Liver (tissue), 3 donors: ENCODE measurements at regions not wholly inside any gene's neighbourhood (a gene's known extent, or its start where the extent isn't known, plus 50 kb on each side); places are given as distances from the start of the nearest gene placed in this dataset.

Experiments
- ATF3 ChIP-seq: IDR thresholded peaks from 2 replicates; pipeline ENCODE4 v1.6.1; 2016; ENCODE audit warnings: antibody characterized with exemption
- GABPA ChIP-seq, 2 donors: IDR thresholded peaks in 1 of 2; conservative IDR thresholded peaks in 1 of 2; 2 replicates each; pipeline ENCODE4 v1.6.1; 2016; ENCODE audit warnings: antibody characterized with exemption in 2 of 2, mild to moderate bottlenecking in 1 of 2, moderate library complexity in 1 of 2
- HNF4G ChIP-seq: IDR thresholded peaks from 2 replicates; pipeline ENCODE4 v1.6.1; 2016; ENCODE audit warnings: antibody characterized with exemption
- MAX ChIP-seq: IDR thresholded peaks from 2 replicates; pipeline ENCODE4 v1.6.1; 2016; ENCODE audit warnings: antibody characterized with exemption
- RAD21 ChIP-seq, 2 donors: IDR thresholded peaks; 2 replicates each; pipeline ENCODE4 v1.6.1; 2016; ENCODE audit warnings: antibody characterized with exemption in 2 of 2, mild to moderate bottlenecking in 2 of 2
- REST ChIP-seq: IDR thresholded peaks from 2 replicates; pipeline ENCODE4 v1.6.1; 2016; ENCODE audit warnings: antibody characterized with exemption, mild to moderate bottlenecking
- RXRA ChIP-seq, 2 donors: IDR thresholded peaks; 2 replicates each; pipeline ENCODE4 v1.6.1; 2017 to 2018; ENCODE audit warnings: antibody characterized with exemption in 2 of 2, mild to moderate bottlenecking in 1 of 2
- TAF1 ChIP-seq: conservative IDR thresholded peaks from 2 replicates; pipeline ENCODE4 v1.6.1; 2016; ENCODE audit warnings: antibody characterized with exemption, mild to moderate bottlenecking
- TF ChIP-seq, protein P1 (sequence below): fragments of 150-350 bp; IDR thresholded peaks from 2 replicates; pipeline ENCODE4 v1.5.1; 2017; ENCODE audit warnings: improper control_type of control experiment, low read depth, low read length; ENCODE audit not compliant: missing input control
- TF ChIP-seq, protein P2 (sequence below): IDR thresholded peaks from 2 replicates; pipeline ENCODE4 v1.6.1; 2016; ENCODE audit warnings: antibody characterized with exemption
- donor health status: healthy.
- donor health status: healthy.

- TF ChIP-seq, protein P1, sequence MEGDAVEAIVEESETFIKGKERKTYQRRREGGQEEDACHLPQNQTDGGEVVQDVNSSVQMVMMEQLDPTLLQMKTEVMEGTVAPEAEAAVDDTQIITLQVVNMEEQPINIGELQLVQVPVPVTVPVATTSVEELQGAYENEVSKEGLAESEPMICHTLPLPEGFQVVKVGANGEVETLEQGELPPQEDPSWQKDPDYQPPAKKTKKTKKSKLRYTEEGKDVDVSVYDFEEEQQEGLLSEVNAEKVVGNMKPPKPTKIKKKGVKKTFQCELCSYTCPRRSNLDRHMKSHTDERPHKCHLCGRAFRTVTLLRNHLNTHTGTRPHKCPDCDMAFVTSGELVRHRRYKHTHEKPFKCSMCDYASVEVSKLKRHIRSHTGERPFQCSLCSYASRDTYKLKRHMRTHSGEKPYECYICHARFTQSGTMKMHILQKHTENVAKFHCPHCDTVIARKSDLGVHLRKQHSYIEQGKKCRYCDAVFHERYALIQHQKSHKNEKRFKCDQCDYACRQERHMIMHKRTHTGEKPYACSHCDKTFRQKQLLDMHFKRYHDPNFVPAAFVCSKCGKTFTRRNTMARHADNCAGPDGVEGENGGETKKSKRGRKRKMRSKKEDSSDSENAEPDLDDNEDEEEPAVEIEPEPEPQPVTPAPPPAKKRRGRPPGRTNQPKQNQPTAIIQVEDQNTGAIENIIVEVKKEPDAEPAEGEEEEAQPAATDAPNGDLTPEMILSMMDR = no peak
- TF ChIP-seq REST (no peak), MAX (no peak), RXRA (IDR thresholded peaks at IDR 0.05) (no peak), HNF4G (no peak), ATF3 (no peak), GABPA (IDR thresholded peaks at IDR 0.05 in 1 of 2, conservative IDR thresholded peaks at IDR 0.05 in 1 of 2) (no peak), TAF1 (no peak), RAD21 (IDR thresholded peaks at IDR 0.05) (no peak)
- TF ChIP-seq, protein P2, sequence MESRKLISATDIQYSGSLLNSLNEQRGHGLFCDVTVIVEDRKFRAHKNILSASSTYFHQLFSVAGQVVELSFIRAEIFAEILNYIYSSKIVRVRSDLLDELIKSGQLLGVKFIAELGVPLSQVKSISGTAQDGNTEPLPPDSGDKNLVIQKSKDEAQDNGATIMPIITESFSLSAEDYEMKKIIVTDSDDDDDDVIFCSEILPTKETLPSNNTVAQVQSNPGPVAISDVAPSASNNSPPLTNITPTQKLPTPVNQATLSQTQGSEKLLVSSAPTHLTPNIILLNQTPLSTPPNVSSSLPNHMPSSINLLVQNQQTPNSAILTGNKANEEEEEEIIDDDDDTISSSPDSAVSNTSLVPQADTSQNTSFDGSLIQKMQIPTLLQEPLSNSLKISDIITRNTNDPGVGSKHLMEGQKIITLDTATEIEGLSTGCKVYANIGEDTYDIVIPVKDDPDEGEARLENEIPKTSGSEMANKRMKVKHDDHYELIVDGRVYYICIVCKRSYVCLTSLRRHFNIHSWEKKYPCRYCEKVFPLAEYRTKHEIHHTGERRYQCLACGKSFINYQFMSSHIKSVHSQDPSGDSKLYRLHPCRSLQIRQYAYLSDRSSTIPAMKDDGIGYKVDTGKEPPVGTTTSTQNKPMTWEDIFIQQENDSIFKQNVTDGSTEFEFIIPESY = no peak
These were observed 234.9 kb downstream of the ERMARD start for GRCh38 chr6:169986171-169986847.
